ENCODE measurements at regions not wholly inside any gene's neighbourhood (a gene's known extent, or its start where the extent isn't known, plus 50 kb on each side); places are given as distances from the start of the nearest gene placed in this dataset.

GRCh38 chr5:56617998-56618397 is 197.4 kb upstream of the MAP3K1 start:
- DNase-seq, result no peak

GRCh38 chr5:56616454-56617160 is 198.7 kb upstream of the MAP3K1 start:
- no peak for DNase-seq

GRCh38 chr5:56615361-56616153 is 199.8 kb upstream of the MAP3K1 start:
- DNase-seq, result no peak

- no peak for DNase-seq
These were observed 202.6 kb upstream of the MAP3K1 start for GRCh38 chr5:56612759-56613158.

- DNase-seq, result no peak
These were observed 203.0 kb upstream of the MAP3K1 start for GRCh38 chr5:56612353-56612752.

GRCh38 chr5:56610093-56610698 is 205.2 kb upstream of the MAP3K1 start:
- DNase-seq, result no peak

GRCh38 chr5:56608217-56608925 is 207.0 kb upstream of the MAP3K1 start:
- DNase-seq, result no peak

GRCh38 chr5:56607551-56607950 is 207.8 kb upstream of the MAP3K1 start:
- DNase-seq, result no peak

- DNase-seq, result no peak
These were observed 208.3 kb upstream of the MAP3K1 start for GRCh38 chr5:56607074-56607473.

GRCh38 chr5:56606192-56606591 is 209.2 kb upstream of the MAP3K1 start:
- DNase-seq, result no peak

- DNase-seq, result no peak
These were observed 210.1 kb upstream of the MAP3K1 start for GRCh38 chr5:56605231-56605630.

GRCh38 chr5:56601641-56602071 is 213.7 kb upstream of the MAP3K1 start:
- no peak for DNase-seq

GRCh38 chr5:56598941-56599340 is 216.4 kb upstream of the MAP3K1 start:
- no peak for DNase-seq

- no peak for DNase-seq
These were observed 219.2 kb upstream of the MAP3K1 start for GRCh38 chr5:56596155-56596554.

GRCh38 chr5:56595566-56595965 is 219.8 kb upstream of the MAP3K1 start:
- no peak for DNase-seq

- no peak for DNase-seq
These were observed 220.6 kb upstream of the MAP3K1 start for GRCh38 chr5:56594792-56595191.

GRCh38 chr5:56591081-56591480 is 224.3 kb upstream of the MAP3K1 start:
- DNase-seq, result no peak

GRCh38 chr5:56589481-56589860 is 225.9 kb upstream of the MAP3K1 start:
- DNase-seq, result no peak

GRCh38 chr5:56588636-56589480 is 226.5 kb upstream of the MAP3K1 start:
- no peak for DNase-seq

GRCh38 chr5:56588131-56588487 is 227.2 kb upstream of the MAP3K1 start:
- no peak for DNase-seq

- DNase-seq, result no peak
These were observed 227.8 kb upstream of the MAP3K1 start for GRCh38 chr5:56587381-56588130.

Data from SHP77 (cell line).